Osteocyte (in vitro differentiated cells): ENCODE measurements at regions not wholly inside any gene's neighbourhood (a gene's known extent, or its start where the extent isn't known, plus 50 kb on each side); places are given as distances from the start of the nearest gene placed in this dataset.

Experiments
- DNase-seq: peaks from one replicate; pipeline ENCODE4 v3.0.0; 2021; ENCODE audit warnings: mixed read lengths; ENCODE audit not compliant: unreplicated experiment; ENCODE audit errors: extremely low spot score
- H3K27ac Mint-ChIP-seq: one replicate; pipeline ENCODE4 v1.8.0; 2021; ENCODE audit warnings: mild to moderate bottlenecking, mixed read lengths; ENCODE audit not compliant: unreplicated experiment
- H3K27me3 Mint-ChIP-seq: one replicate; pipeline ENCODE4 v1.8.0; 2021; ENCODE audit warnings: mixed read lengths; ENCODE audit not compliant: unreplicated experiment
- H3K36me3 Mint-ChIP-seq: one replicate; pipeline ENCODE4 v1.8.0; 2021; ENCODE audit warnings: mixed read lengths; ENCODE audit not compliant: unreplicated experiment
- H3K4me1 Mint-ChIP-seq: one replicate; pipeline ENCODE4 v1.8.0; 2021; ENCODE audit warnings: mixed read lengths; ENCODE audit not compliant: unreplicated experiment
- H3K4me3 Mint-ChIP-seq: one replicate; pipeline ENCODE4 v1.8.0; 2021; ENCODE audit warnings: mild to moderate bottlenecking, moderate library complexity, mixed read lengths; ENCODE audit not compliant: unreplicated experiment
- H3K9me3 Mint-ChIP-seq: one replicate; pipeline ENCODE4 v1.8.0; 2021; ENCODE audit warnings: mixed read lengths; ENCODE audit not compliant: unreplicated experiment
- CTCF ChIP-seq: fragments of 200-600 bp; sonication (generic); IDR thresholded peaks from 2 replicates; pipeline ENCODE4 v1.5.0; 2021; ENCODE audit warnings: antibody characterized with exemption, mild to moderate bottlenecking, moderate library complexity

GRCh38 chr6:26216359-26216885 is 129.2 kb downstream of the HFE start:
- Mint-ChIP-seq H3K4me1 (no peaks in the 10 kb centered on the region), H3K27me3 (no peaks in the 10 kb centered on the region), H3K4me3 (no peak overlapping the region), H3K9me3 (no peaks in the 10 kb centered on the region), H3K27ac (no peak overlapping the region), H3K36me3 (no peaks in the 10 kb centered on the region)
- no peak for DNase-seq
- TF ChIP-seq CTCF, result no peak

- Mint-ChIP-seq H3K36me3 (no peaks in the 10 kb centered on the region), H3K27me3 (no peaks in the 10 kb centered on the region), H3K4me1 (no peaks in the 10 kb centered on the region), H3K27ac (no peak overlapping the region), H3K4me3 (no peak overlapping the region), H3K9me3 (no peaks in the 10 kb centered on the region)
- peak; percentile 95 for DNase-seq
- TF ChIP-seq CTCF, result peak; percentile 56
Measured at GRCh38 chr6:26216886-26217713, 129.9 kb downstream of the HFE start.

- Mint-ChIP-seq H3K27ac (no peak overlapping the region), H3K27me3 (no peaks in the 10 kb centered on the region), H3K4me1 (no peaks in the 10 kb centered on the region), H3K9me3 (no peaks in the 10 kb centered on the region), H3K36me3 (no peaks in the 10 kb centered on the region), H3K4me3 (no peak overlapping the region)
- DNase-seq, result no peak
- no peak for TF ChIP-seq CTCF
Measured at GRCh38 chr6:26217714-26218075, 130.5 kb downstream of the HFE start.

- no peaks in the 10 kb centered on the region for H3K9me3 Mint-ChIP-seq
- no peaks in the 10 kb centered on the region for H3K27me3 Mint-ChIP-seq
- no peak overlapping the region for H3K4me3 Mint-ChIP-seq
- DNase-seq, result no peak
- no peak for TF ChIP-seq CTCF
- H3K27ac Mint-ChIP-seq, result peak overlapping the region; percentile 38
- no peaks in the 10 kb centered on the region for H3K4me1 Mint-ChIP-seq
- no peaks in the 10 kb centered on the region for H3K36me3 Mint-ChIP-seq
Measured at GRCh38 chr6:26218824-26219223, 131.6 kb downstream of the HFE start.

GRCh38 chr6:26220145-26220970 is 133.1 kb downstream of the HFE start:
- Mint-ChIP-seq H3K27ac (no peak overlapping the region), H3K36me3 (no peaks in the 10 kb centered on the region), H3K27me3 (no peaks in the 10 kb centered on the region), H3K4me3 (no peak overlapping the region), H3K4me1 (no peaks in the 10 kb centered on the region), H3K9me3 (no peaks in the 10 kb centered on the region)
- DNase-seq, result no peak
- TF ChIP-seq CTCF, result no peak
